NB4 (cell line): ENCODE measurements at regions not wholly inside any gene's neighbourhood (a gene's known extent, or its start where the extent isn't known, plus 50 kb on each side); places are given as distances from the start of the nearest gene placed in this dataset.
"Not testable (repeated sequence)": the region's sequence is repeated elsewhere in the genome, so short reads cannot be mapped to it uniquely, and the experiment has no call there.

ENCODE experiments used
- DNase-seq: peaks from one replicate; pipeline ENCODE4 v3.0.0; 2010; ENCODE audit warnings: low read depth
- H3K4me3 ChIP-seq: one replicate; pipeline ENCODE4 v1.5.1; 2011; ENCODE audit warnings: mild to moderate bottlenecking, low read depth, low read length, moderate library complexity
- MYC ChIP-seq: IDR thresholded peaks from 2 replicates; pipeline ENCODE4 v1.6.1; 2011; ENCODE audit warnings: low read depth, low read length
- POLR2A ChIP-seq: IDR thresholded peaks from 2 replicates; pipeline ENCODE4 v1.6.1; 2011; ENCODE audit warnings: mild to moderate bottlenecking; ENCODE audit not compliant: insufficient read length; ENCODE audit errors: extremely low read depth
- TF ChIP-seq, protein P1 (sequence below): IDR thresholded peaks from 2 replicates; pipeline ENCODE4 v1.6.1; 2011; ENCODE audit warnings: low read depth, low read length
- TF ChIP-seq, protein P2 (sequence below): IDR thresholded peaks from one replicate; pipeline ENCODE4 v1.5.1; 2012; ENCODE audit warnings: low read depth, low read length

DNA sequence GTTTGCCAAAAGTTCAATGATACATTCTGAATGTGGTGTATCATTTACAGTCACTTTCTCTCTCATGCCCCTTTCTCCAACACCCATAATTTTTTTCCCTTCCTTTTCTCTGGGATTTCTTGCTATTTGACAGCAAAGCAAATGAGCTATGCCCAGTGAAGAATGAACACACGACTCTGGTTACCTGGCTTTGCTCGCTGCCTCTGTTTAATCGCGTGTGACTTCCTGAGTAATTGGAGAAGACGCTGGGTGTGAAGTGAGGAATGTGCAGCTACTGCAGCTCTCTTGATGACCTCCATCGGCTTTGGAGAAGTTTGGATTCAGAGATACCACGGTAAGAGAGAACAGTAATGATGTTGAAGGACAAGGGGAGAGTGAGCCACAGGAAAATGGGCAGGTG is 651.8 kb downstream of the KIF4B start:
- H3K4me3 ChIP-seq: no peak overlapping the region
- TF ChIP-seq, protein P1, sequence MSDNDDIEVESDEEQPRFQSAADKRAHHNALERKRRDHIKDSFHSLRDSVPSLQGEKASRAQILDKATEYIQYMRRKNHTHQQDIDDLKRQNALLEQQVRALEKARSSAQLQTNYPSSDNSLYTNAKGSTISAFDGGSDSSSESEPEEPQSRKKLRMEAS: no peak
- DNase-seq: no peak

DNA sequence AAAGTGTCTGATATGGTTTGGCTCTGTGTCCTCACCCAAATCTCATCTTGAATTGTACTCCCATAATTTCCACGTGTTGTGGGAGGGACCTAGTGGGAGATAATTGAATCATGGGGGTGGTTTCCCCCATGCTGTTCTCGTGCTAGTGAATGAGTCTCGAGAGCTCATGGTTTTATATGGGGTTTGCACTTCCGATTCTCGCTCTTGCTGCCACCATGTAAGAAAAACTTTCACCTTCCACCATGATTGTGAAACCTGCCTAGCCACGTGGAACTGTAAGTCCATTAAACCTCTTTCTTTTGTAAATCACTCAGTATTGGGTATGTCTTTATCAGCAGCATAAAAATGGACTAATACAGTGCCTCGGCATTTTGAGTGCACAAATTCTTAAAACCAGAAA is 655.0 kb upstream of the SGCD start:
- not testable (repeated sequence) for DNase-seq, H3K4me3 ChIP-seq

DNA sequence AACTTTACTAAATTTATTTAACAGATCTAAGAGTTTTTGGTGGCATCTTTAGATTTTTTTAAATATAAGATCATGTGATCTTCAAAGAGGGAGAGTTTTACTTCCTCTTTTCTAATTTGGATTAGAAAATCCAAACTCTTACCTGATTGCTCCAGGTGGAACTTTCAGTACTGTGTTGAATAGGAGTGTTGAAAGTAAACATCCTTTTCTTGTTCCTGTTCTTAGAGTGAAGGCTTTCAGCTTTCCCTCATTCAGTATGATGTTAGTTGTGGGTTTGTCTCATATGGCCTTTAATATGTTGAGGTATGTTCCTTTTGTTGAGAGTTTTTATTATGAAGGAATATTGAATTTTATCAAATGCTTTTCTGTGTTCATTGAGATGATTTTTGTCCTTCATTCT is 650.0 kb upstream of the SGCD start:
- TF ChIP-seq, protein P2, sequence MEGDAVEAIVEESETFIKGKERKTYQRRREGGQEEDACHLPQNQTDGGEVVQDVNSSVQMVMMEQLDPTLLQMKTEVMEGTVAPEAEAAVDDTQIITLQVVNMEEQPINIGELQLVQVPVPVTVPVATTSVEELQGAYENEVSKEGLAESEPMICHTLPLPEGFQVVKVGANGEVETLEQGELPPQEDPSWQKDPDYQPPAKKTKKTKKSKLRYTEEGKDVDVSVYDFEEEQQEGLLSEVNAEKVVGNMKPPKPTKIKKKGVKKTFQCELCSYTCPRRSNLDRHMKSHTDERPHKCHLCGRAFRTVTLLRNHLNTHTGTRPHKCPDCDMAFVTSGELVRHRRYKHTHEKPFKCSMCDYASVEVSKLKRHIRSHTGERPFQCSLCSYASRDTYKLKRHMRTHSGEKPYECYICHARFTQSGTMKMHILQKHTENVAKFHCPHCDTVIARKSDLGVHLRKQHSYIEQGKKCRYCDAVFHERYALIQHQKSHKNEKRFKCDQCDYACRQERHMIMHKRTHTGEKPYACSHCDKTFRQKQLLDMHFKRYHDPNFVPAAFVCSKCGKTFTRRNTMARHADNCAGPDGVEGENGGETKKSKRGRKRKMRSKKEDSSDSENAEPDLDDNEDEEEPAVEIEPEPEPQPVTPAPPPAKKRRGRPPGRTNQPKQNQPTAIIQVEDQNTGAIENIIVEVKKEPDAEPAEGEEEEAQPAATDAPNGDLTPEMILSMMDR: no peak
- TF ChIP-seq, protein P1: no peak
- TF ChIP-seq POLR2A (no peak), MYC (no peak)
- DNase-seq: no peak
- H3K4me3 ChIP-seq: no peak overlapping the region

DNA sequence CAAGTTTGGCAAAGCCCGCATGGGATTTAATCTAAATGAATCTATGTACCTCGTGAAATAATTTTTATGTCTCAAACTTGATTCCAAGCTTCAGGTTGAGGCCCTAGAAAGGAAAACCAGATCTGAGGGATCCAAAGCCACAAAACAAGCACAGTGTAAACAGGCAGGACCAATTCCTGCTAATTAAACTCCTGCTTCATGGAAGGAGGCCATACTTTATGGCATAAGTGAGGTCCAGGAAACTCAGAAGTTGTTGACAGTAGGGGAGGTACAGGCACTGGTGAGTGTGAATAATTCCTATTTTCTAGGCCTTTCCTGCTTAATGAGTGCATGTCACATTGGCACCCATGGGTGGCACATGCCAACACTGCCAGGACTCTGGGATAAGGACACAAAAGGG is 648.6 kb upstream of the SGCD start:
- no peak for DNase-seq
- no peak for TF ChIP-seq POLR2A
- TF ChIP-seq, protein P1: no peak
- TF ChIP-seq MYC: no peak
- TF ChIP-seq, protein P2: no peak
- no peak overlapping the region for H3K4me3 ChIP-seq

DNA sequence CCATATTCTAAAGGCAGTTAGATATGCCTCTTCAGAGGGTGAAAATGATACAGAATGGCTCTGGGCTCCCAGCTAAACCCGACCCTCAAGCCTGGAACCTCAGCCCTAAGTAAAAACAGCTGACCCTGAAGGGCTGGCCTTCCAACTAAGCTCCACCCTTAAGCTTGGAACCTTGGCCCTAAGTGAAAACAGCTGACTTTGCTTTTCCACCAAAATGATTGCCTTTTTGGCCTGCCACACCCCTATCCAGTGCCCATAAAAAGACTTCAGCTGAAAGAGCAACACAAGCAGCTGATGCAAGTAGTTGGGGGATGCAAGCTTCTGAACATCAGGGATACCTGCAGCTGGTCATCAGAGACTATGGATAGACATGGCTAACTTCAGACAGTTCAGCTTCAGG is 647.4 kb upstream of the SGCD start:
- TF ChIP-seq, protein P1: no peak
- TF ChIP-seq POLR2A: no peak
- TF ChIP-seq, protein P2: no peak
- TF ChIP-seq MYC: no peak
- no peak overlapping the region for H3K4me3 ChIP-seq
- no peak for DNase-seq

DNA sequence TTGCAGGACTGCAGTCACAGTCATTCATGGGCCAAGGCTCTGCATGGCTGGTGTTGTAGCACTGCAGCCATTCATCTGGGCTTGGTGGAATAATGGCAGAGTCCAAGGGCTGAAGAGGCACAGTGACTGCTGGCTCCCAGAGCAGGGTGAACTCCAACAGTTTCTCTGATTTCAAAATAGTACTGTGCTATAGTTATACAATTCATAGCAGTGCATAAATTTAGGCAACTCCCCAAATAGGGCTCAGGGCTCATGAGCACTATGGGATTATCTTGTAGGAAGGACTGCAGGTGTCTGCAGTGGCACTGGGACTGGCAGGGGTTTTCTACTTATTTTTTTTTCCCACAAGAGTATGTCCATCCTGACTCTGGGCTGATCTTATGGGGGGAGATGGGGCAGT is 642.5 kb upstream of the SGCD start:
- TF ChIP-seq POLR2A (no peak), MYC (no peak)
- TF ChIP-seq, protein P2: no peak
- TF ChIP-seq, protein P1: no peak
- DNase-seq: no peak
- H3K4me3 ChIP-seq: no peak overlapping the region

DNA sequence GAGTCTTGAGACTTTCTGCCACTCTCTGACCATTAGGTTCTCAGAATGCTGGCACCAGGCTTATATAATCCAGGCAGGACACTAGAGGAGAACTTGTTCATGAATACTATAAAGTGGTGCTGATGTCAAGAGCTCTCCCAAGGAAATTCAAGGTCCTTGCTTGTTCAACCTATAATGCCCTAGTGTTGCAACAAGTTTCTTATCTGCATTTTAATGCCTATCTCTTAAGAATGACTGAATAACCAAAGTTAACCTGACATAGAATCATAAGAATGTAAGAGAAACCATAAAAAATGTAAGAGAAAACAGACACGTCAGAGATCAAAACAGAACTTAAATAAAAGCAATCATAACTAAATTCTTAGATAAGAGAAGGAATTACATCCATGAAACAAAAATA is 640.8 kb upstream of the SGCD start:
- H3K4me3 ChIP-seq: no peak overlapping the region
- no peak for DNase-seq
- TF ChIP-seq, protein P1: no peak
- TF ChIP-seq, protein P2: no peak
- TF ChIP-seq MYC: no peak
- no peak for TF ChIP-seq POLR2A
